NCI-H2196 (cell line): ENCODE measurements at regions not wholly inside any gene's neighbourhood (a gene's known extent, or its start where the extent isn't known, plus 50 kb on each side); places are given as distances from the start of the nearest gene placed in this dataset.
"Not testable (repeated sequence)": the region's sequence is repeated elsewhere in the genome, so short reads cannot be mapped to it uniquely, and the experiment has no call there.

ENCODE experiments used
- DNase-seq: peaks from one replicate; lab custom pipeline; 2025; ENCODE audit not compliant: unreplicated experiment; lab: John Stamatoyannopoulos, UW

GRCh38 chr11:29258411-29258810 is 758.4 kb downstream of the KCNA4 start:
- no peak for DNase-seq

- DNase-seq: no peak
Observed at GRCh38 chr11:29256580-29256979, 760.2 kb downstream of the KCNA4 start.

GRCh38 chr11:29255401-29255800 is 761.4 kb downstream of the KCNA4 start:
- no peak for DNase-seq

GRCh38 chr11:29251738-29252137 is 765.1 kb downstream of the KCNA4 start:
- DNase-seq: no peak

- no peak for DNase-seq
Observed at GRCh38 chr11:29249713-29250112, 767.1 kb downstream of the KCNA4 start.

GRCh38 chr11:29244355-29244754 is 772.5 kb downstream of the KCNA4 start:
- no peak for DNase-seq

- DNase-seq: no peak
Observed at GRCh38 chr11:29243616-29244015, 773.2 kb downstream of the KCNA4 start.

GRCh38 chr11:29231991-29232390 is 784.8 kb downstream of the KCNA4 start:
- no peak for DNase-seq

GRCh38 chr11:29231586-29231985 is 785.2 kb downstream of the KCNA4 start:
- no peak for DNase-seq

GRCh38 chr11:29227811-29228210 is 789.0 kb downstream of the KCNA4 start:
- no peak for DNase-seq

- no peak for DNase-seq
Observed at GRCh38 chr11:29224739-29225384, 792.0 kb downstream of the KCNA4 start.

GRCh38 chr11:29219531-29219930 is 797.3 kb downstream of the KCNA4 start:
- not testable (repeated sequence) for DNase-seq

- no peak for DNase-seq
Observed at GRCh38 chr11:29217901-29218300, 798.9 kb downstream of the KCNA4 start.

GRCh38 chr11:29214833-29215232 is 802.0 kb downstream of the KCNA4 start:
- no peak for DNase-seq

GRCh38 chr11:29211202-29211601 is 805.6 kb downstream of the KCNA4 start:
- no peak for DNase-seq

- DNase-seq: no peak
Observed at GRCh38 chr11:29210426-29210825, 806.4 kb downstream of the KCNA4 start.

GRCh38 chr11:29208117-29208516 is 808.7 kb downstream of the KCNA4 start:
- no peak for DNase-seq

GRCh38 chr11:29200791-29201562 is 815.9 kb downstream of the KCNA4 start:
- DNase-seq: no peak

- no peak for DNase-seq
Observed at GRCh38 chr11:29190313-29190712, 826.5 kb downstream of the KCNA4 start.

- no peak for DNase-seq
Observed at GRCh38 chr11:29187215-29187614, 829.6 kb downstream of the KCNA4 start.

GRCh38 chr11:29184939-29185890 is 831.6 kb downstream of the KCNA4 start:
- DNase-seq: no peak

- no peak for DNase-seq
Observed at GRCh38 chr11:29183301-29183700, 833.5 kb downstream of the KCNA4 start.
